PFSK-1 (cell line): ENCODE measurements at regions not wholly inside any gene's neighbourhood (a gene's known extent, or its start where the extent isn't known, plus 50 kb on each side); places are given as distances from the start of the nearest gene placed in this dataset.

Source experiments
- FOXP2 ChIP-seq: optimal IDR thresholded peaks from 2 replicates; pipeline ENCODE3; 2011; ENCODE audit warnings: borderline replicate concordance, control low read depth, inconsistent platforms; ENCODE audit not compliant: insufficient read depth; ENCODE audit errors: extremely low read length, extremely low read depth
- POLR2AphosphoS5 ChIP-seq: IDR thresholded peaks from 2 replicates; pipeline ENCODE4 v1.6.1; 2012; ENCODE audit warnings: low read depth, mild to moderate bottlenecking, control low read depth, low read length, moderate library complexity
- REST ChIP-seq, 2 experiments: IDR thresholded peaks; 2 replicates each; pipeline versions ENCODE4 v1.6.1 to v1.8.0; 2011 to 2012; ENCODE audit warnings: low read depth in 2 of 2, low read length in 2 of 2, control low read depth in 1 of 2, inconsistent platforms in 1 of 2, mild to moderate bottlenecking in 1 of 2, moderate library complexity in 1 of 2; ENCODE audit not compliant: insufficient read depth in 1 of 2
- SIN3A ChIP-seq: IDR thresholded peaks from 2 replicates; pipeline ENCODE4 v1.6.1; 2012; ENCODE audit warnings: mild to moderate bottlenecking, low read length, moderate library complexity, borderline replicate concordance; ENCODE audit not compliant: insufficient read depth
- TAF1 ChIP-seq: IDR thresholded peaks from 2 replicates; pipeline ENCODE4 v1.6.1; 2012; ENCODE audit warnings: low read length, control low read depth, borderline replicate concordance; ENCODE audit not compliant: insufficient read depth

DNA sequence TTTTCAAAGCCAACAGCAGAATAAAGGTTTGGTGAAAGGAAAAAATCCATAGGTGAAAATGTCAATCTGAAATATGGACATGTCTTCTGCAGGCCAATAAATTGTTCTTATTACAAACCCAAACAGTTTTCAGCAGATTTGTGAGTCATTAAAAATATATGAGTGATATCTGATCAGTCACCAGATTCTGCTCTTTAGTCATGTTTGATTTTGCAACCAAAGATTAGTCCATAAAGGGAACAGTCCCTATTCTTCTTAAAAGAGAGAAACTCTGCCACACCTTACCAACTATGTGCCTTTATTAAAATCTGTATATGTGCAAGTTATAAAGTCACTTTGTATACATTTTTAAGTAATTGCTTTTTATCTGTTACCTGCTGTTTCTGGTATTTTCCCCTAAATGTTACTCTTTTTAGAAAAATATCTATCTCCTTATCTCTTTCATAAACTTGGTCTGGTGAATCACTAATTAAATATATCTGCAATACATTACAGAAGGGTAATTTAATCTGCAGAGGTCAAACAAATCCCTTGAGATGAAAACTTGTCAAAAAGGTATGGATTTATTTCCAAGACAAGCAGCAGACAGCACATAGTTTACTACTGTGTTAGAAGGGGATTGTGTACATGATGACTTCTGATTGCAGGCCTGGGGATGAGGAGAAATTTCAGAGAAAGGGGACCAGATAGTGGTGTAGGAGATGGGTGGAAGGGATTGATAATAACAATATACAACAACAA lies 322.9 kb upstream of the NWD2 start:
- no peak for TF ChIP-seq REST (IDR thresholded peaks at IDR 0.05; ENCODE audit: insufficient read depth in 1 of 2, low read depth in 2 of 2, low read length in 2 of 2)
- no peak for TF ChIP-seq SIN3A
- TF ChIP-seq FOXP2, result no peak
- TF ChIP-seq POLR2AphosphoS5, result no peak
- no peak for TF ChIP-seq TAF1

DNA sequence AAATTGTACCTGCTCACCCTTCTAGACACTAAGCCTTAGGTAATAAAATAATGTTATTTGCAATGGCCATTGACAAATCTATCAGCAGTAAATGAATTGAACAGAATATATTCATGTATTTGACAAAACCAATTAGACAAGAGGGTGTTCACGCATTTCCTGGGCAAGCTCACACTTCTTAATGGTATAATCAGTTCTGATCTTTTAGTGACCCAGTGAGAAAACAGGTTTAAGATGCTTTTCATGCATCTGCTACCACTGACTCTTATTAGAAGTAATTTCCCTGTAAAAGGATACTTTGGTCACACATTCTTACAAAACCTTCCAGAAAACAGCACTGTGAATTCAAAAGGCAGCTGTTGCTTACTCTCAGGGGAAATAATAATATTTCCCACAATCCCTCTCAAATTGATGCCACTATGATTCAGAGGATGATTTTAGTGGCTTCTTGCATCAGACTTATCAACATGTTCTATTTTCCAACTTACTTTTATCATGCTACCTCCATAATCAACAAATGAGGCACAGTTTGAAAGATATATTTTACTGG lies 313.9 kb upstream of the NWD2 start:
- TF ChIP-seq REST (IDR thresholded peaks at IDR 0.05; ENCODE audit: insufficient read depth in 1 of 2, low read depth in 2 of 2, low read length in 2 of 2) (no peak), FOXP2 (no peak), SIN3A (no peak), TAF1 (no peak), POLR2AphosphoS5 (no peak)

GRCh38 chr4:36944232-36944631 lies 300.3 kb upstream of the NWD2 start:
- no peak for TF ChIP-seq POLR2AphosphoS5
- no peak for TF ChIP-seq FOXP2
- no peak for TF ChIP-seq TAF1
- TF ChIP-seq REST (IDR thresholded peaks at IDR 0.05; ENCODE audit: insufficient read depth in 1 of 2, low read depth in 2 of 2, low read length in 2 of 2), result no peak
- no peak for TF ChIP-seq SIN3A

DNA sequence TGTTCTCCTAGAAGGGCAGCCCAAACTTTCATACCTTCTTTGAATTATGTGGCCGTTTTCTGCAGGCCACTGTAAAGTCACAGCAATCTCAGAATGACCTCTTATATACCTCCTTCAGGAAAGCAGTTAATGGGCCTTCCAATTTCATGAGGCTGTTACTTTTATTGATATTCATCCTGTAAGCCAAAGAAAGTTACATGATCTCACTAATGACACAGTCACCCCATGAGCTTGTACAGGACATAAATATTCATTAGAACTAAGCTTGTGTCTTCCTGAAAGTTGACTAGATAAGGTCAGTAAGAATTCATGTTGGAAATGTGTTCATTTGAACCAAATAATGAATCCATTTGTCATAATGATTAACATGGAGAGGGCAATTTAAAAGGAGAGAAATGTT lies 283.1 kb upstream of the NWD2 start:
- TF ChIP-seq TAF1 (no peak), SIN3A (no peak), POLR2AphosphoS5 (no peak), REST (IDR thresholded peaks at IDR 0.05; ENCODE audit: insufficient read depth in 1 of 2, low read depth in 2 of 2, low read length in 2 of 2) (no peak), FOXP2 (no peak)
